ENCODE measurements at regions not wholly inside any gene's neighbourhood (a gene's known extent, or its start where the extent isn't known, plus 50 kb on each side); places are given as distances from the start of the nearest gene placed in this dataset.
"Not testable (repeated sequence)": the region's sequence is repeated elsewhere in the genome, so short reads cannot be mapped to it uniquely, and the experiment has no call there.

GRCh38 chr3:110015231-110015963, 678.1 kb upstream of the DPPA4 start:
- no peaks in the 10 kb centered on the region for H3K4me1 ChIP-seq (ENCODE audit: control insufficient read depth in 3 of 3, insufficient read depth in 2 of 3, low read depth in 1 of 3, low read length in 2 of 3)
- H3K27ac ChIP-seq (ENCODE audit: low read depth in 1 of 3, low read length in 2 of 3), result no peak overlapping the region
- H3K36me3 ChIP-seq (ENCODE audit: control insufficient read depth in 3 of 3, insufficient read depth in 2 of 3, low read depth in 1 of 3, low read length in 3 of 3), result no peaks in the 10 kb centered on the region
- DNase-seq (no peak), FAIRE-seq (peak; percentile 80)
- WGBS, 3 donors, result 71 to 93% (median 85%) methylated on average over 4 of the region's 4 CpGs
- no peaks in the 10 kb centered on the region for H3K27me3 ChIP-seq (ENCODE audit: control insufficient read depth in 3 of 3, insufficient read depth in 3 of 3, low read length in 3 of 3)
- H3K4me3 ChIP-seq (ENCODE audit: low read depth in 1 of 3, low read length in 3 of 3), result no peak overlapping the region
- no peaks in the 10 kb centered on the region for H3K9me3 ChIP-seq (ENCODE audit: control insufficient read depth in 2 of 2, insufficient read depth in 1 of 2, low read depth in 1 of 2, low read length in 1 of 2)

- no peak overlapping the region for H3K27ac ChIP-seq (ENCODE audit: low read depth in 1 of 3, low read length in 2 of 3)
- H3K9me3 ChIP-seq (ENCODE audit: control insufficient read depth in 2 of 2, insufficient read depth in 1 of 2, low read depth in 1 of 2, low read length in 1 of 2), result no peaks in the 10 kb centered on the region
- no peak for FAIRE-seq
- DNase-seq, result no peak
- 57 to 75% (median 71%) methylated on average over 3 of the region's 3 CpGs for WGBS, 3 donors
- no peaks in the 10 kb centered on the region for H3K27me3 ChIP-seq (ENCODE audit: control insufficient read depth in 3 of 3, insufficient read depth in 3 of 3, low read length in 3 of 3)
- no peaks in the 10 kb centered on the region for H3K4me1 ChIP-seq (ENCODE audit: control insufficient read depth in 3 of 3, insufficient read depth in 2 of 3, low read depth in 1 of 3, low read length in 2 of 3)
- no peaks in the 10 kb centered on the region for H3K36me3 ChIP-seq (ENCODE audit: control insufficient read depth in 3 of 3, insufficient read depth in 2 of 3, low read depth in 1 of 3, low read length in 3 of 3)
- H3K4me3 ChIP-seq (ENCODE audit: low read depth in 1 of 3, low read length in 3 of 3), result no peak overlapping the region
Observed at GRCh38 chr3:110016235-110016815, 679.0 kb upstream of the DPPA4 start.

GRCh38 chr3:110017304-110017703, 680.0 kb upstream of the DPPA4 start:
- no peak for DNase-seq
- Histone ChIP-seq H3K36me3 (ENCODE audit: control insufficient read depth in 3 of 3, insufficient read depth in 2 of 3, low read depth in 1 of 3, low read length in 3 of 3) (no peaks in the 10 kb centered on the region), H3K9me3 (ENCODE audit: control insufficient read depth in 2 of 2, insufficient read depth in 1 of 2, low read depth in 1 of 2, low read length in 1 of 2) (no peaks in the 10 kb centered on the region), H3K4me3 (ENCODE audit: low read depth in 1 of 3, low read length in 3 of 3) (no peak overlapping the region), H3K27ac (ENCODE audit: low read depth in 1 of 3, low read length in 2 of 3) (no peak overlapping the region), H3K27me3 (ENCODE audit: control insufficient read depth in 3 of 3, insufficient read depth in 3 of 3, low read length in 3 of 3) (no peaks in the 10 kb centered on the region), H3K4me1 (ENCODE audit: control insufficient read depth in 3 of 3, insufficient read depth in 2 of 3, low read depth in 1 of 3, low read length in 2 of 3) (no peaks in the 10 kb centered on the region)
- FAIRE-seq, result no peak

- H3K4me1 ChIP-seq (ENCODE audit: control insufficient read depth in 3 of 3, insufficient read depth in 2 of 3, low read depth in 1 of 3, low read length in 2 of 3), result no peaks in the 10 kb centered on the region
- no peaks in the 10 kb centered on the region for H3K9me3 ChIP-seq (ENCODE audit: control insufficient read depth in 2 of 2, insufficient read depth in 1 of 2, low read depth in 1 of 2, low read length in 1 of 2)
- 40 to 42% (median 40%) methylated on average over 1 of the region's 1 CpG for WGBS, 3 donors
- no peak overlapping the region for H3K27ac ChIP-seq (ENCODE audit: low read depth in 1 of 3, low read length in 2 of 3)
- DNase-seq (no peak), FAIRE-seq (no peak)
- no peak overlapping the region for H3K4me3 ChIP-seq (ENCODE audit: low read depth in 1 of 3, low read length in 3 of 3)
- no peaks in the 10 kb centered on the region for H3K27me3 ChIP-seq (ENCODE audit: control insufficient read depth in 3 of 3, insufficient read depth in 3 of 3, low read length in 3 of 3)
- no peaks in the 10 kb centered on the region for H3K36me3 ChIP-seq (ENCODE audit: control insufficient read depth in 3 of 3, insufficient read depth in 2 of 3, low read depth in 1 of 3, low read length in 3 of 3)
Observed at GRCh38 chr3:110021659-110022058, 684.3 kb upstream of the DPPA4 start.

- H3K27me3 ChIP-seq (ENCODE audit: control insufficient read depth in 3 of 3, insufficient read depth in 3 of 3, low read length in 3 of 3); H3K9me3 ChIP-seq (ENCODE audit: control insufficient read depth in 2 of 2, insufficient read depth in 1 of 2, low read depth in 1 of 2, low read length in 1 of 2); H3K4me3 ChIP-seq (ENCODE audit: low read depth in 1 of 3, low read length in 3 of 3); H3K36me3 ChIP-seq (ENCODE audit: control insufficient read depth in 3 of 3, insufficient read depth in 2 of 3, low read depth in 1 of 3, low read length in 3 of 3); FAIRE-seq; DNase-seq; H3K4me1 ChIP-seq (ENCODE audit: control insufficient read depth in 3 of 3, insufficient read depth in 2 of 3, low read depth in 1 of 3, low read length in 2 of 3); H3K27ac ChIP-seq (ENCODE audit: low read depth in 1 of 3, low read length in 2 of 3): not testable (repeated sequence)
- WGBS, 3 donors, result 73 to 82% (median 81%) methylated on average over 1 of the region's 1 CpG
Observed at GRCh38 chr3:110023022-110023421, 685.7 kb upstream of the DPPA4 start.

- Histone ChIP-seq H3K27ac (ENCODE audit: low read depth in 1 of 3, low read length in 2 of 3) (no peak overlapping the region), H3K4me1 (ENCODE audit: control insufficient read depth in 3 of 3, insufficient read depth in 2 of 3, low read depth in 1 of 3, low read length in 2 of 3) (no peaks in the 10 kb centered on the region), H3K27me3 (ENCODE audit: control insufficient read depth in 3 of 3, insufficient read depth in 3 of 3, low read length in 3 of 3) (no peaks in the 10 kb centered on the region), H3K9me3 (ENCODE audit: control insufficient read depth in 2 of 2, insufficient read depth in 1 of 2, low read depth in 1 of 2, low read length in 1 of 2) (no peaks in the 10 kb centered on the region), H3K4me3 (ENCODE audit: low read depth in 1 of 3, low read length in 3 of 3) (no peak overlapping the region), H3K36me3 (ENCODE audit: control insufficient read depth in 3 of 3, insufficient read depth in 2 of 3, low read depth in 1 of 3, low read length in 3 of 3) (no peaks in the 10 kb centered on the region)
- DNase-seq (no peak), FAIRE-seq (no peak)
- WGBS, 3 donors, result 76 to 81% (median 78%) methylated on average over 2 of the region's 2 CpGs
Observed at GRCh38 chr3:110026421-110026820, 689.1 kb upstream of the DPPA4 start.

- FAIRE-seq (no peak), DNase-seq (peak in 1 of 2 donors; percentile 31)
- Histone ChIP-seq H3K36me3 (ENCODE audit: control insufficient read depth in 3 of 3, insufficient read depth in 2 of 3, low read depth in 1 of 3, low read length in 3 of 3) (no peaks in the 10 kb centered on the region), H3K4me3 (ENCODE audit: low read depth in 1 of 3, low read length in 3 of 3) (no peak overlapping the region), H3K27me3 (ENCODE audit: control insufficient read depth in 3 of 3, insufficient read depth in 3 of 3, low read length in 3 of 3) (no peaks in the 10 kb centered on the region), H3K27ac (ENCODE audit: low read depth in 1 of 3, low read length in 2 of 3) (no peak overlapping the region), H3K4me1 (ENCODE audit: control insufficient read depth in 3 of 3, insufficient read depth in 2 of 3, low read depth in 1 of 3, low read length in 2 of 3) (no peaks in the 10 kb centered on the region), H3K9me3 (ENCODE audit: control insufficient read depth in 2 of 2, insufficient read depth in 1 of 2, low read depth in 1 of 2, low read length in 1 of 2) (no peaks in the 10 kb centered on the region)
- WGBS, 3 donors, result 45 to 64% (median 52%) methylated on average over 4 of the region's 4 CpGs
Observed at GRCh38 chr3:110027446-110028080, 690.2 kb upstream of the DPPA4 start.

- DNase-seq, result peak in 1 of 2 donors; percentile 10
- H3K4me1 ChIP-seq (ENCODE audit: control insufficient read depth in 3 of 3, insufficient read depth in 2 of 3, low read depth in 1 of 3, low read length in 2 of 3), result no peaks in the 10 kb centered on the region
- H3K4me3 ChIP-seq (ENCODE audit: low read depth in 1 of 3, low read length in 3 of 3), result no peak overlapping the region
- H3K27ac ChIP-seq (ENCODE audit: low read depth in 1 of 3, low read length in 2 of 3), result no peak overlapping the region
- no peaks in the 10 kb centered on the region for H3K27me3 ChIP-seq (ENCODE audit: control insufficient read depth in 3 of 3, insufficient read depth in 3 of 3, low read length in 3 of 3)
- no peaks in the 10 kb centered on the region for H3K9me3 ChIP-seq (ENCODE audit: control insufficient read depth in 2 of 2, insufficient read depth in 1 of 2, low read depth in 1 of 2, low read length in 1 of 2)
- H3K36me3 ChIP-seq (ENCODE audit: control insufficient read depth in 3 of 3, insufficient read depth in 2 of 3, low read depth in 1 of 3, low read length in 3 of 3), result no peaks in the 10 kb centered on the region
- no peak for FAIRE-seq
- 28 to 55% (median 47%) methylated on average over 2 of the region's 2 CpGs for WGBS, 3 donors
Observed at GRCh38 chr3:110031975-110032374, 694.6 kb upstream of the DPPA4 start.

All from small intestine (tissue), 7 donors.